Fibroblast of lung (primary cell): ENCODE measurements at regions not wholly inside any gene's neighbourhood (a gene's known extent, or its start where the extent isn't known, plus 50 kb on each side); places are given as distances from the start of the nearest gene placed in this dataset.

Experiments used
- DNase-seq, 2 donors: peaks; one replicate each; pipeline versions ENCODE4 v3.0.0 to v3.0.0-alpha.2; 2010; ENCODE audit warnings: low read depth in 2 of 2
- H2AFZ ChIP-seq: 2 replicates; pipeline ENCODE4 v1.5.1; 2012; ENCODE audit warnings: low read length, control low read depth, inconsistent platforms
- H3K27ac ChIP-seq: 2 replicates; pipeline ENCODE4 v1.5.1; 2011; ENCODE audit warnings: low read length, control low read depth; ENCODE audit not compliant: insufficient read depth
- H3K27me3 ChIP-seq: 2 replicates; pipeline ENCODE4 v1.5.1; 2011; ENCODE audit warnings: mild to moderate bottlenecking, low read length; ENCODE audit not compliant: control insufficient read depth, insufficient read depth
- H3K36me3 ChIP-seq: 2 replicates; pipeline ENCODE4 v1.5.1; 2011; ENCODE audit warnings: low read length; ENCODE audit not compliant: control insufficient read depth, insufficient read depth
- H3K4me1 ChIP-seq: 2 replicates; pipeline ENCODE4 v1.5.1; 2011; ENCODE audit warnings: low read length; ENCODE audit not compliant: control insufficient read depth, insufficient read depth; ENCODE audit errors: extremely low read depth
- H3K4me2 ChIP-seq: 2 replicates; pipeline ENCODE4 v1.5.1; 2011; ENCODE audit warnings: low read length, control low read depth; ENCODE audit not compliant: insufficient read depth; ENCODE audit errors: extremely low read depth
- H3K4me3 ChIP-seq, 4 experiments: fragments of 200-600 bp in 1 of 4; sonication (generic) in 1 of 4; replicated peaks in 1 of 4; 2 replicates each; pipeline ENCODE4 v1.5.1; 2011 to 2016; ENCODE audit warnings: low read length in 4 of 4, low read depth in 3 of 4, mild to moderate bottlenecking in 3 of 4, control low read depth in 2 of 4, inconsistent platforms in 1 of 4, mixed read lengths in 1 of 4; ENCODE audit not compliant: insufficient read depth in 1 of 4; ENCODE audit errors: control extremely low read depth in 1 of 4
- H3K79me2 ChIP-seq: 2 replicates; pipeline ENCODE4 v1.5.1; 2012; ENCODE audit warnings: mild to moderate bottlenecking, low read length, inconsistent platforms; ENCODE audit not compliant: control insufficient read depth, insufficient read depth
- H3K9ac ChIP-seq: 2 replicates; pipeline ENCODE4 v1.5.1; 2011; ENCODE audit warnings: mild to moderate bottlenecking, low read length, control low read depth; ENCODE audit not compliant: insufficient read depth
- H3K9me3 ChIP-seq: 2 replicates; pipeline ENCODE4 v1.5.1; 2012; ENCODE audit warnings: low read depth, low read length; ENCODE audit not compliant: control insufficient read depth, insufficient read depth
- H4K20me1 ChIP-seq: 2 replicates; pipeline ENCODE4 v1.5.1; 2011; ENCODE audit warnings: low read length; ENCODE audit not compliant: control insufficient read depth, insufficient read depth; ENCODE audit errors: extremely low read depth
- EZH2 ChIP-seq: IDR thresholded peaks from 2 replicates; pipeline ENCODE4 v1.5.1; 2012; ENCODE audit warnings: low read length, control low read depth, mild to moderate bottlenecking; ENCODE audit errors: missing control alignments
- TF ChIP-seq, protein P1 (sequence below), 2 donors: IDR thresholded peaks in 1 of 2; conservative IDR thresholded peaks in 1 of 2; 1 replicate in 1 of 2; 2 replicates in 1 of 2; pipeline ENCODE4 v1.5.1; 2011 to 2012; ENCODE audit warnings: low read length in 2 of 2, control low read depth in 1 of 2, inconsistent platforms in 1 of 2, low read depth in 1 of 2, mild to moderate bottlenecking in 1 of 2

DNA sequence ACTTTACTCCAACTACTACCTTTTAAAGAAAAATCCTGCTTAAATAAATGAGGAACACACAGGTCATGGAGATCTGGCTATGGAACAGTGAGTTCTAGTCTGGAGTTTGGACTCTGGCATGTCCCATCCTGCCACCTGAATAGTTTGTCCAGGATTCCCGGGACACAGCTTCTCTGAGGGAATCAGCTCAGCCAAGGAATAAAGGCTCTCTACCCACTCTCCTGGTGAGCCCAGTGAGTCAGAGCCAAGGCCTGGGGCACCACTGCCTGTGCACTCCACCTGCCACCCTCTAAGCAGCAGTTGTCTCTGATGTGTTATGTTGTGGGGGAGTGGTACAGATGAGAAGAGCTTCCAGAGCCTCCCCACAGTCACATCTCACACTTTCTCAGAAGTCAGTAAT lies 113.5 kb downstream of the HTR5A start:
- no peak for DNase-seq
- no peak for TF ChIP-seq EZH2
- TF ChIP-seq, protein P1, sequence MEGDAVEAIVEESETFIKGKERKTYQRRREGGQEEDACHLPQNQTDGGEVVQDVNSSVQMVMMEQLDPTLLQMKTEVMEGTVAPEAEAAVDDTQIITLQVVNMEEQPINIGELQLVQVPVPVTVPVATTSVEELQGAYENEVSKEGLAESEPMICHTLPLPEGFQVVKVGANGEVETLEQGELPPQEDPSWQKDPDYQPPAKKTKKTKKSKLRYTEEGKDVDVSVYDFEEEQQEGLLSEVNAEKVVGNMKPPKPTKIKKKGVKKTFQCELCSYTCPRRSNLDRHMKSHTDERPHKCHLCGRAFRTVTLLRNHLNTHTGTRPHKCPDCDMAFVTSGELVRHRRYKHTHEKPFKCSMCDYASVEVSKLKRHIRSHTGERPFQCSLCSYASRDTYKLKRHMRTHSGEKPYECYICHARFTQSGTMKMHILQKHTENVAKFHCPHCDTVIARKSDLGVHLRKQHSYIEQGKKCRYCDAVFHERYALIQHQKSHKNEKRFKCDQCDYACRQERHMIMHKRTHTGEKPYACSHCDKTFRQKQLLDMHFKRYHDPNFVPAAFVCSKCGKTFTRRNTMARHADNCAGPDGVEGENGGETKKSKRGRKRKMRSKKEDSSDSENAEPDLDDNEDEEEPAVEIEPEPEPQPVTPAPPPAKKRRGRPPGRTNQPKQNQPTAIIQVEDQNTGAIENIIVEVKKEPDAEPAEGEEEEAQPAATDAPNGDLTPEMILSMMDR (conservative IDR thresholded peaks at IDR 0.05 in 1 of 2, IDR thresholded peaks at IDR 0.05 in 1 of 2; ENCODE audit: low read depth in 1 of 2, low read length in 2 of 2), result no peak
- no peak overlapping the region for H3K4me2 ChIP-seq
- no peaks in the 10 kb centered on the region for H3K4me1 ChIP-seq
- H3K27ac ChIP-seq, result no peak overlapping the region
- H2AFZ ChIP-seq, result no peak overlapping the region
- H3K9me3 ChIP-seq, result no peaks in the 10 kb centered on the region
- no peak overlapping the region for H3K4me3 ChIP-seq
- H3K9ac ChIP-seq, result no peak overlapping the region
- no peaks in the 10 kb centered on the region for H3K79me2 ChIP-seq
- H3K27me3 ChIP-seq, result no peaks in the 10 kb centered on the region
- no peaks in the 10 kb centered on the region for H3K36me3 ChIP-seq
- H4K20me1 ChIP-seq, result no peaks in the 10 kb centered on the region

DNA sequence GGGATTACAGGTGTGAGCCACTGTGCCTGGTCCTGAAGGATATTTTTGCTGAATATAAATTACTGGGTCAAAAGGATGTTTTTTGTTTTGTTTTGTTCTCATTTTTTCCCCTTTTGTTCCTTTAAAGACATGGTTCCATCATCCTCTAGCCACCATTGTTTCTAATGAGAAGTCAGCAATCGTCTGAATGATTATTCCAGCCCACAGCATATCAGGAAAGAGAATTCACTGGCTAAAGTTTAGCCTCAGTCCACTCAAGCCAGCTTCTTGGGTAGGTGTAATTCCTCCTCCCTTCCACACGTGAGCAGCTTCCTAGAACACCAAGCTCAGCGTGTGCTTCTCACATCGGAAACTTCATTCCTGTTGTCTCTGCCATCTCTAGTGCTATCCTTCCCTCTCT lies 112.8 kb upstream of the INSIG1 start:
- Histone ChIP-seq H3K27ac (no peak overlapping the region), H3K9me3 (no peaks in the 10 kb centered on the region), H3K4me1 (no peaks in the 10 kb centered on the region), H2AFZ (no peak overlapping the region), H3K79me2 (no peaks in the 10 kb centered on the region), H3K27me3 (no peaks in the 10 kb centered on the region), H3K9ac (no peak overlapping the region), H3K4me3 (no peak overlapping the region), H3K4me2 (no peak overlapping the region), H3K36me3 (no peaks in the 10 kb centered on the region), H4K20me1 (no peaks in the 10 kb centered on the region)
- TF ChIP-seq, protein P1 (conservative IDR thresholded peaks at IDR 0.05 in 1 of 2, IDR thresholded peaks at IDR 0.05 in 1 of 2; ENCODE audit: low read depth in 1 of 2, low read length in 2 of 2), result no peak
- TF ChIP-seq EZH2, result no peak
- DNase-seq, result no peak

DNA sequence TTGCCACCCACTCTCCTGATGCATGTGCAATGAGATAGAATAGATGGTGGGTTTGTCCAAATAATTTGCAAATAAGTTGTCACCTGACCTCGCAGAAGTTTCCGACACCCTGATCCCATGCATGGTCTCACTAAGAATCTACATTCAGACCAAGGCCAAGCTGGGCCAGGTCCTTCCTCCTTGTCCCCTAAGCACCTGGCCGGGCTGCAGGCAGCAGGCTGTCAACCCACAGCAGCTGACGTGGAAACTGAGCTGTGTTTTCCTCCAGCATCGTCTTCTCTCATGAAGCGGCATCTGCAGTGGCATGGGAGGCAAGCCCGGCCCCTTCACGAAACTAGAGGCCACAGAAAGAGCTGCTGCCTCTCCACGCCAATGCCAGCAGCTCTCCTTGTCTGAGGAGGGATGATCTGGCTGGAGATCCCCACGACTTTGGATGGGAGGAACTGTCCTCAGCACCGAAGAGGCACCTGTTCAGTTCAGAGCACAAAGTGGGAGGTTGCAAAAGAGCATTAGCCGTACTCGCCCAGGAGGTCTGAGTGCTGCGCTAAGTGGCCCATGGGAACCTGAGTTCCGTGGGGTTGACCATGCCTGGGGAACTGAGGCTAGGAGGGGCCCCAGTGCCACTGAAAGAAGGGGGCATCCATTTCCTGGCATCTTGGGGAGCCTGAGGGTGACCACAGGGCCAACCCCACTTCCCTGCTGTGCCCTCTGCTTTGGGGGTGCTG lies 110.5 kb upstream of the INSIG1 start:
- H3K36me3 ChIP-seq, result no peaks in the 10 kb centered on the region
- TF ChIP-seq, protein P1 (conservative IDR thresholded peaks at IDR 0.05 in 1 of 2, IDR thresholded peaks at IDR 0.05 in 1 of 2; ENCODE audit: low read depth in 1 of 2, low read length in 2 of 2), result no peak
- no peak for TF ChIP-seq EZH2

More for the DNA sequence above, 110.5 kb upstream of the INSIG1 start:
- Histone ChIP-seq H3K4me1 (no peaks in the 10 kb centered on the region), H3K27ac (no peak overlapping the region), H3K9me3 (no peaks in the 10 kb centered on the region), H3K9ac (no peak overlapping the region), H3K79me2 (no peaks in the 10 kb centered on the region), H3K4me3 (no peak overlapping the region), H2AFZ (no peak overlapping the region), H4K20me1 (no peaks in the 10 kb centered on the region), H3K27me3 (no peaks in the 10 kb centered on the region), H3K4me2 (no peak overlapping the region)
- no peak for DNase-seq
